Aorta (tissue), 5 donors: ENCODE measurements at regions not wholly inside any gene's neighbourhood (a gene's known extent, or its start where the extent isn't known, plus 50 kb on each side); places are given as distances from the start of the nearest gene placed in this dataset.

Source experiments
- ATAC-seq: fragments of 200-7000 bp; cut with Tn5 transposase; one replicate; pipeline ENCODE4 v1.9.1; 2022; ENCODE audit warnings: moderate library complexity; ENCODE audit not compliant: low FRiP score
- DNase-seq, 2 donors: peaks; one replicate each; pipeline ENCODE4 v3.0.0-alpha.2; 2020
- H3K27ac ChIP-seq, 2 donors: one replicate each; pipeline ENCODE4 v1.5.1; 2013; ENCODE audit warnings: low read length in 2 of 2, mild to moderate bottlenecking in 2 of 2, moderate library complexity in 2 of 2, control low read depth in 1 of 2, inconsistent platforms in 1 of 2, low read depth in 1 of 2
- H3K27me3 ChIP-seq, 2 donors: one replicate each; pipeline ENCODE4 v1.6.1; 2013; ENCODE audit warnings: control low read depth in 1 of 2, low read length in 1 of 2, mild to moderate bottlenecking in 1 of 2, moderate library complexity in 1 of 2; ENCODE audit not compliant: insufficient read depth in 2 of 2, control insufficient read depth in 1 of 2
- H3K36me3 ChIP-seq, 2 donors: one replicate each; pipeline ENCODE4 v1.6.1; 2013; ENCODE audit warnings: control low read depth in 1 of 2, low read length in 1 of 2, mild to moderate bottlenecking in 1 of 2; ENCODE audit not compliant: insufficient read depth in 2 of 2, control insufficient read depth in 1 of 2
- H3K4me1 ChIP-seq, 2 donors: one replicate each; pipeline ENCODE4 v1.6.1; 2013; ENCODE audit warnings: low read length in 2 of 2, control low read depth in 1 of 2, mild to moderate bottlenecking in 1 of 2, moderate library complexity in 1 of 2; ENCODE audit not compliant: insufficient read depth in 2 of 2, control insufficient read depth in 1 of 2
- H3K4me3 ChIP-seq, 2 donors: one replicate each; pipeline ENCODE4 v1.5.1; 2013; ENCODE audit warnings: low read length in 2 of 2, control low read depth in 1 of 2, mild to moderate bottlenecking in 1 of 2
- H3K9me3 ChIP-seq: one replicate; pipeline ENCODE4 v1.6.1; 2013; ENCODE audit warnings: mild to moderate bottlenecking, low read length; ENCODE audit not compliant: control insufficient read depth
- WGBS, 2 donors: extraction: QIAGEN DNeasy Blood & Tissue Kit; methylation state at CpG; one replicate each; pipeline ENCODE4 v1.1.7; 2013; 5-methylcytosine and 5-hydroxymethylcytosine counted together
- intact Hi-C, 2 donors: fragments of 100-400 bp; cut with DNase I; formaldehyde crosslinking; loops; one replicate each; pipeline versions ENCODE4 v1.14.2 to v1.15.0; 2022
- donor health status: healthy with polysubstance abuse.
- donor health status: Bipolar disorder and iron deficiency.
- donor health status: DM: no; HTN: no; CAD: no.
- donor health status: DM: no; HTN: no; CAD: no.
- donor health status: DM: yes; HTN: yes; CAD: no.

DNA sequence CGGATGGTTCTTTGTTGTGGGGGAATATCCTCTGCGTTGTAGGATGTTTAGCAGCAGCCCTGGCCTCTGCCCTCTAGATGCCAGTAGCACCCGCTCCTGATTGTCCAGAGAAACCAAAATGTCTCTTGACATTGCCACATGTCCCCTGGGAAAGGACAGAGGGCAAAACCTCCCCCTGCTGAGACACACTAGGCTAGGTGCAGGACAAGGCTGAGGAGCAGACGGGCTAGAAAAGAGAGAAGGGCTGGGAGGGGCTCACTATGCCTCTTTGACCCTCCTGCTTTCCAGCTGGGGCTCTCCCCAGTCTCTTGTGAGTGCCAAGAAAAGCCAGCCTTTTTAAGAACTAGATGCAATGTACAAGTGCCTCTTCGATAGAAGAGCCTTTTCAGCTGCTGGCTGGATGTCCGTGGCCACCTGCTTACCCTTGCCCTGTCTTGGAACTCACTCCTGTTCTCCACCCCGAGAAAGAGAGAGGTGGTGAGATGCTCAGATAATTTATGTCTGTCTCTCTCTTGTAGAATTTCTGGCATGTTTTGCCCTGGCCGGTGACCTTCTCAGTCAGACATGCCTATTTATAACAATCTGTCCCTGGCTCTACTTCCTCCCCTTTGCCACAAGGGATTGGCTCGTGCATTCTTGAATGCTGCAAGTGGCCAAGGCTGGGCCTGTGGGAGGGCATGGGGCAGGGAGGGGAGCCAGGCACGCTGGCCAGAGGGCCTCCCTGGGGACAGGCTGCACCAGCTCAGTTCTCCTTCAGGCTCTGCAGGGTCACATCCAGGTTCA, 142.6 kb downstream of the RPLP1 start:
- no peak overlapping the region for H3K4me3 ChIP-seq
- peaks cover 0 to 9% of the 10 kb centered on the region in 2 donors for H3K4me1 ChIP-seq
- H3K36me3 ChIP-seq, result no peaks in the 10 kb centered on the region
- ATAC-seq, result peak; percentile 88
- WGBS, 2 donors, result 2 to 3% methylated on average over 10 of the region's 10 CpGs
- intact Hi-C loops, result loop anchor here in 1 of 2 donors (10.0 kb wide), 1 partner anchor 200 kb away; no protein-coding TSS in a partner anchor
- DNase-seq, result peak; percentile 91 to 92
- peak overlapping the region; percentile 51 to 94 for H3K27ac ChIP-seq
- H3K27me3 ChIP-seq, result no peaks in the 10 kb centered on the region
- H3K9me3 ChIP-seq, result no peaks in the 10 kb centered on the region

DNA sequence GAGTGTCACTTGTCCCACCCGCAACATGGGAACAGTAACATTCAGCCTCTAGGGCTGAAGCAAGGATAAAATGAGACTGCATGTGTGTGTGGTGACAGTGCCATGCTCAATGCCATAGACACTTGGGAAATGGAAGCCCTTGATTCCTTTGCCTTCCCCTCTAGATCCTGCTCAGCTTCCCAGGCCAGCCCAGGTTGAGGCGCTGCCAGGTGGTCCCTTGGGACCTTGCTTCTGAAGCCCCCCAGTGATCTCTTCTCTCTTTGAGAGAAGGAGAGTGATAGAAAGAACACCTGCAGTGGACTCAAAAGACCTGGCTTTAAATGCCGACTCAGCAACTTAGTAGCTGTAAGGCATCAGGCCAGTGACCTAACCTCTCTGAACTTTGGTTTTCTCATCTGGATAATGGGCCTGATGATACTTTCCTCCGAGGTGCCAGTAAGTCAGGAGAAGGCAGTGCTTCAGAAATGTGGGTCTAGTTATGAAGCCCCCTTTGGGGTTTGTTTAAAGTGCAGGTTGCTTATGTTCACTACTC, 144.5 kb downstream of the RPLP1 start:
- intact Hi-C loops, result loop anchor here in 1 of 2 donors (10.0 kb wide), 1 partner anchor 198 kb away; no protein-coding TSS in a partner anchor
- H3K27ac ChIP-seq, result no peak overlapping the region

DNA sequence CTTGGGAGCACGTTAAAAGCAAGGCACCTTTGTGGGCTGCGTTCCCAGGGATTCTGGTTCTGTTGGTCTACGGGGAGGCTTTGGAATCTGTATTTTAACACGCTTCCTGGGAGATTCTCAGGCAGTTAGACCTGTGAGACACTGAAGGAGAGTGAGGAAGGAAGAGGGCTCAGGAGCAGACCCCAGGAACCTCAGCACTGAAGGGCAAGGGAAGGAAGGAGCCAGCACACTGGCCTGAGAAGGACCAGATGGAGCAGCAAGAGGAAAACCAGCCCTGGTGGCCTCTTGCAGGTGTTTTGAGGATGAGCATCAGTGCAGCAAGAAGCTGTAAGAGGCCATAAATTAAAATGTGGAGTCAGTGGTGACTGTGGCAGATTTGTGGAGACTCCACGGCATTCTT, 146.7 kb downstream of the RPLP1 start:
- no peak overlapping the region for H3K27ac ChIP-seq
- no peaks in the 10 kb centered on the region for H3K9me3 ChIP-seq
- no peaks in the 10 kb centered on the region for H3K36me3 ChIP-seq
- peaks cover 0 to 9% of the 10 kb centered on the region in 2 donors for H3K4me1 ChIP-seq
- ATAC-seq (no peak), DNase-seq (no peak)
- intact Hi-C loops, result loop anchor here in 1 of 2 donors (10.0 kb wide), 1 partner anchor 196 kb away; no protein-coding TSS in a partner anchor
- no peak overlapping the region for H3K4me3 ChIP-seq
- H3K27me3 ChIP-seq, result no peaks in the 10 kb centered on the region
- 93 to 95% methylated on average over 5 of the region's 5 CpGs for WGBS, 2 donors

More for the DNA sequence above, 144.5 kb downstream of the RPLP1 start:
- ATAC-seq (no peak), DNase-seq (no peak)
- Histone ChIP-seq H3K4me1 (peaks cover 0 to 9% of the 10 kb centered on the region in 2 donors), H3K4me3 (no peak overlapping the region), H3K27me3 (no peaks in the 10 kb centered on the region), H3K36me3 (no peaks in the 10 kb centered on the region), H3K9me3 (no peaks in the 10 kb centered on the region)
- 95 to 96% methylated on average over 4 of the region's 4 CpGs for WGBS, 2 donors

DNA sequence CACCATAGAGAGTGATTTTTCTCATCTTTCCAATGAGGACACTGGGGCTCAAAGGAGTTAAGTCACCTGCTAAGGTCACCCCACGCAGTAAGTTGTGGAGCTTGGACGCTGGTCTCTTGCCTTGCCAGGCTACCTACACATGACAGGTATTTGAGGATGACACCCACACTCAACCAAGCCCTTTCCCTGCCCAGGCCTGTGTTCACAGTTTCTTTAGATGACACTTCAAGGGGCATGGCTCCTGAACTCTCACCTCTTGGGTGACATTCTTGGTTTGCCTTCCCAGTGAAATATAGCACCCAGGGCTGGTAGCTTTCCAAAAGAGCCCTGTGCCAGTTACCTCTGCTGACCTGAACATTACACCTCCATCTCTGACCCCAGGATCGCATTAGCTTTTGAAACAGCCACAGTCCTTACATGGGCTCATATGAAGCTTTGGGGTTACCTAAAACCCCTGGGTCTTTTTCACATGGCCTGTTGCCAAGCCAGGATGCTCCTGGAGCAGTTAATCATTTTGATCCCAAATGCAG, 148.0 kb downstream of the RPLP1 start:
- intact Hi-C loops, result loop anchor here in 1 of 2 donors (10.0 kb wide), 1 partner anchor 194 kb away; no protein-coding TSS in a partner anchor
- ATAC-seq, result no peak
- no peaks in the 10 kb centered on the region for H3K36me3 ChIP-seq
- no peak overlapping the region for H3K27ac ChIP-seq
- no peaks in the 10 kb centered on the region for H3K9me3 ChIP-seq
- H3K27me3 ChIP-seq, result no peaks in the 10 kb centered on the region
- 95 to 98% methylated on average over 3 of the region's 3 CpGs for WGBS, 2 donors
- H3K4me1 ChIP-seq, result peaks cover 0 to 9% of the 10 kb centered on the region in 2 donors
- H3K4me3 ChIP-seq, result no peak overlapping the region
- no peak for DNase-seq

DNA sequence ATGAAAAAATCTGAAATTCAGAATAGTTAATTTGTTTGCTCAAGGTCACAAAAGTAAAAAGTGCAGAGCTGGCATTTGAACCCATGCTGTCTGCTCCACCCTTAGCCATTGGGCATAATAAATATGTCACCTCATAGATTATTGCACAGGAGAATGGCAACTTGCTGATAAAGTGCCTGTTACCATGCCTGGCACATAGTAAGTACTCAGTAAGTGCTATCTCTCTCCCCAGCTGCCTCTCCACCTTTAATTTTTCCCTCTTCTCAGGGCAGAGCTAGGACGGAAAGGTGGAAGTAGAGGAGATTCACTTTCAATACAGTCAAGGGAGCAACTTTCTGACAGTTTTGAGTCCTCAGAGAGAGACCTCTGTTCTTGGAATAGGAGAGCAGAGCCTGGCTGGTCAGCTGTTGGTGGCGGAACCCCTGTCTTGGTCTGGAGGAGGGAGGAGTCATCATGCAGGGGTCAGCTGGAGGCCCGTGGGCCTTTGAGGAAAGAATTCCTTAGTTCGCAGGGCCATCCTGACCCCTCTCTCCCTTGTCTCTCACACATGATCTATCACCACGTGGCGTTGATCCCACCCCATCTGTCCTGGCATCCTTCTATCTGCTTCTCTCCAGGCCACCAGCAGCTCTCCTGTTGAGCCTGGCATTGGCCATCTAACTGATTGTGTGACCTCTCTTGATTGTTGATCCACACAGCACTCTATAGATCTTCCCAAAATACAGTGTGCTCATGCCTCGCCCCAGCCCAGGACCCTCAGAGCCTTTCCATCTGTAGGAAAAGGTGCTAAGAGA, 149.3 kb downstream of the RPLP1 start:
- Histone ChIP-seq H3K9me3 (no peaks in the 10 kb centered on the region), H3K27ac (no peak overlapping the region), H3K4me1 (no peaks in the 10 kb centered on the region), H3K27me3 (no peaks in the 10 kb centered on the region), H3K4me3 (no peak overlapping the region), H3K36me3 (no peaks in the 10 kb centered on the region)
- no peak for DNase-seq
- ATAC-seq, result no peak
- 90 to 95% methylated on average over 7 of the region's 7 CpGs for WGBS, 2 donors
- intact Hi-C loops, result loop anchor here in 1 of 2 donors (10.0 kb wide), 1 partner anchor 193 kb away; no protein-coding TSS in a partner anchor

DNA sequence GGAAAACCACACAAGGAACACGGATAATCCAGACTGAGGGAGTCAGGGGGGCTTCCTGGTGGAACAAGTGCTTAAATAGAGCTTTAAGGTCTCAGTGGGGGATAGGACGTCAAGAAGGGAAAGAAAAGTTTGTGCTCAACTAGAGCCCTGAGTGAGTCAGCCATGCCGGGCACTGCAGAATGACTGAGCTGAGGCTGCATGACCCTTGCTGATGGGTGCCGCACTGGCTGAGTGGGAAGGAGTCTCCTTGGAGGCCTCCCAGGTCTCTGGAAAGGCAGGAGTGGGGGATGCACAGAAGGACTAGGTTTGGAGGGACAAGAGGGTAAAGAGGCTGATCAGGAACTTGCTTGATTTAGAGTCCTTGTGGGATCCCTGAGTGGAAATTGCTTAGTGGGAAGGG, 150.3 kb downstream of the RPLP1 start:
- WGBS, 2 donors, result 71 to 81% methylated on average over 4 of the region's 4 CpGs
- intact Hi-C loops, result loop anchor here in 1 of 2 donors (10.0 kb wide), 1 partner anchor 192 kb away; no protein-coding TSS in a partner anchor
- Histone ChIP-seq H3K27me3 (no peaks in the 10 kb centered on the region), H3K36me3 (no peaks in the 10 kb centered on the region), H3K4me3 (no peak overlapping the region), H3K9me3 (no peaks in the 10 kb centered on the region), H3K27ac (no peak overlapping the region), H3K4me1 (peaks cover 0 to 3% of the 10 kb centered on the region in 2 donors)
- DNase-seq (no peak), ATAC-seq (no peak)

DNA sequence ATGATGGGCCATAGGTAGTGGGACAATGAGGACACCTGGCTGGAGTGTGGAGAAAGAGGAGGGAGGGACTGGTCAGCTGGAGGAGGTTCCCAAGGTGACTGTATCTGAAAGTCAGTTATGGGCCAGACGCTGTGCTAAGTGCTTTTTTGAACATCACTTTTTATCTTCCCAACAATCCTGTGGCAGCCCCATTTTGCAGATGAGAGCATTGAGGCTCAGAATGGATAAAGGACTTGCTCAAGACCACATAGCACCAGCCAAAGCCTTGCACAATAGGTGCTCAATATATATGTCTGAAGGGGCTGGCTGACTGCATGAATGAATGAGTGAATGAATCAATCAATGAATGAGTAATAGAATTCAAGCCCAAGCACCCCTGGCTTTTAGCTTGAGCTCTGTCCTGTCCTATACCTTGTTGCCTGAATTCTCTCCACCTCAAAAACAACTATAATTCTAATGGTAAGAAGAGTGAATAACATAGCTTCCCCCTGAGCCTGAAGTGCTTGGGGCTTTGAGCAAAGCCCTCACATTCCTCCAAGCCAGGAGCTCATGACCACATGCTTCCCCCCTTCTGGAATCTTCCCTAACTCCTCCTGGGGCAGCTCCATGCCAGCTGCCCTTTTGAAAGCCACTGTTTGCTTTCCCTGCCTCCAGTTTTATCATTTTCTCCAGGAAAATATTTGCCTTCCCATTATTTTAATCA, 150.9 kb downstream of the RPLP1 start:
- 0 to 46% methylated on average over 1 of the region's 1 CpG for WGBS, 2 donors
- no peaks in the 10 kb centered on the region for H3K36me3 ChIP-seq
- no peak overlapping the region for H3K27ac ChIP-seq
- no peak for ATAC-seq
- H3K4me3 ChIP-seq, result no peak overlapping the region
- no peaks in the 10 kb centered on the region for H3K9me3 ChIP-seq
- intact Hi-C loops, result loop anchor here in 1 of 2 donors (10.0 kb wide), 1 partner anchor 191 kb away; no protein-coding TSS in a partner anchor
- no peaks in the 10 kb centered on the region for H3K27me3 ChIP-seq
- DNase-seq, result no peak
- H3K4me1 ChIP-seq, result peaks cover 0 to 3% of the 10 kb centered on the region in 2 donors

DNA sequence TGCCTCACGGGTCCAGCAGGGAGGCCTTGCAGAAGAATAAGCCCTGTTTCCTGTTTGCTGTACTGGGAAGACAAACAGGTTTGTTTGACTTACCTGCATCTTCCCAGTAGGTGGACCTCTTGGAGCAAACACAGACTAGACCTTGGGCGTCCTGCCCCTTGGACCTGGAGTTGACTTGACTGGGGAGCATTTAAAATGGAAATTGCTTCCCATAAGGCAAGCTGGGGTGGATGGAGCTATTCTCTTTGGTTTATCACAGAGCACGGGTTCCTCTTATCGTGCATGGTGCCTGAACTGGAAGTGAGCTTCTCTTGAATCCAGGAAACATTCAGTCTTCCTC, 151.4 kb downstream of the RPLP1 start:
- Histone ChIP-seq H3K27ac (no peak overlapping the region), H3K4me3 (no peak overlapping the region), H3K9me3 (no peaks in the 10 kb centered on the region), H3K27me3 (no peaks in the 10 kb centered on the region), H3K36me3 (no peaks in the 10 kb centered on the region), H3K4me1 (peaks cover 0 to 3% of the 10 kb centered on the region in 2 donors)
- intact Hi-C loops, result loop anchor here in 1 of 2 donors (10.0 kb wide), 1 partner anchor 191 kb away; no protein-coding TSS in a partner anchor
- 45 to 67% methylated on average over 4 of the region's 4 CpGs for WGBS, 2 donors
- DNase-seq, result no peak
- ATAC-seq, result no peak
